Erythroblast (primary cell): ENCODE measurements at regions not wholly inside any gene's neighbourhood (a gene's known extent, or its start where the extent isn't known, plus 50 kb on each side); places are given as distances from the start of the nearest gene placed in this dataset.

Source experiments
- DNase-seq, 2 experiments: peaks; one replicate each; lab custom pipeline; 2025; lab: John Stamatoyannopoulos, UW
- GATA1 ChIP-seq: IDR thresholded peaks from 2 replicates; pipeline ENCODE4 v1.6.1; 2011; ENCODE audit warnings: low read depth, mild to moderate bottlenecking, control low read depth, low read length, moderate library complexity
- POLR2A ChIP-seq: IDR thresholded peaks from 2 replicates; pipeline ENCODE4 v1.6.1; 2011; ENCODE audit warnings: mild to moderate bottlenecking, low read length

GRCh38 chrX:134183665-134184064 lies 53.3 kb upstream of the CCDC160 start:
- no peak for TF ChIP-seq POLR2A
- TF ChIP-seq GATA1: no peak
- DNase-seq: no peak

GRCh38 chrX:134184936-134185335 lies 52.0 kb upstream of the CCDC160 start:
- DNase-seq: no peak
- no peak for TF ChIP-seq GATA1
- no peak for TF ChIP-seq POLR2A

GRCh38 chrX:134186362-134187121 lies 50.4 kb upstream of the CCDC160 start:
- no peak for TF ChIP-seq GATA1
- no peak for TF ChIP-seq POLR2A
- DNase-seq: no peak
